HepG2 (cell line): ENCODE measurements at regions not wholly inside any gene's neighbourhood (a gene's known extent, or its start where the extent isn't known, plus 50 kb on each side); places are given as distances from the start of the nearest gene placed in this dataset.

Experiments
- CBX1 ChIP-seq: IDR thresholded peaks from one replicate; pipeline ENCODE4 v1.6.1; 2016; ENCODE audit warnings: antibody characterized with exemption, low read depth
- HMG20B ChIP-seq: conservative IDR thresholded peaks from 2 replicates; pipeline ENCODE4 v1.6.1; 2016; ENCODE audit warnings: missing genetic modification reagents, missing compliant biosample characterization
- IKZF4 ChIP-seq: sonication (generic); formaldehyde crosslinking; IDR thresholded peaks from 2 replicates; pipeline ENCODE4 v1.5.1; 2020; ENCODE audit warnings: borderline replicate concordance, mild to moderate bottlenecking, low read depth, missing genetic modification reagents; ENCODE audit errors: not compliant biosample characterization
- MAFG ChIP-seq: sonication (generic); formaldehyde crosslinking; IDR thresholded peaks from 2 replicates; pipeline ENCODE4 v1.5.1; 2020; ENCODE audit warnings: mild to moderate bottlenecking, missing genetic modification reagents
- NFE2L2 ChIP-seq: fragments of 150-350 bp; IDR thresholded peaks from 2 replicates; pipeline ENCODE4 v1.6.1; 2014; ENCODE audit warnings: low read length
- SATB2 ChIP-seq: sonication (generic); formaldehyde crosslinking; IDR thresholded peaks from 2 replicates; pipeline ENCODE4 v1.5.0; 2020; ENCODE audit warnings: missing genetic modification reagents
- ZNF549 ChIP-seq: sonication (generic); formaldehyde crosslinking; IDR thresholded peaks from 2 replicates; pipeline ENCODE4 v1.5.0; 2020; ENCODE audit warnings: missing genetic modification reagents
- ZNF557 ChIP-seq: sonication (generic); formaldehyde crosslinking; IDR thresholded peaks from 2 replicates; pipeline ENCODE4 v1.4.0; 2020; ENCODE audit warnings: missing genetic modification reagents
- ZNF709 ChIP-seq: sonication (generic); formaldehyde crosslinking; IDR thresholded peaks from 2 replicates; pipeline ENCODE4 v1.5.0; 2020; ENCODE audit warnings: mild to moderate bottlenecking, missing genetic modification reagents
- ZNF83 ChIP-seq: sonication (generic); formaldehyde crosslinking; IDR thresholded peaks from 2 replicates; pipeline ENCODE4 v1.4.0; 2020; ENCODE audit warnings: missing genetic modification reagents, mild to moderate bottlenecking, borderline replicate concordance
- ZNF879 ChIP-seq: sonication (generic); formaldehyde crosslinking; IDR thresholded peaks from 2 replicates; pipeline ENCODE4 v1.8.1; 2023; ENCODE audit warnings: missing genetic modification reagents
- TF ChIP-seq, protein P1 (sequence below): sonication (generic); formaldehyde crosslinking; IDR thresholded peaks from 2 replicates; pipeline ENCODE4 v1.9.0; 2021; ENCODE audit warnings: mild to moderate bottlenecking, missing genetic modification reagents
- TF ChIP-seq, protein P2 (sequence below): sonication (generic); formaldehyde crosslinking; IDR thresholded peaks from 2 replicates; pipeline ENCODE4 v1.8.0; 2022; ENCODE audit warnings: missing genetic modification reagents, mild to moderate bottlenecking, borderline replicate concordance
- TF ChIP-seq, protein P3 (sequence below): IDR thresholded peaks from 2 replicates; pipeline ENCODE4 v1.6.1; 2016; ENCODE audit warnings: missing biosample characterization, missing genetic modification reagents, low read depth
- TF ChIP-seq, protein P4 (sequence below): IDR thresholded peaks from 2 replicates; pipeline ENCODE4 v1.6.1; 2016; ENCODE audit warnings: mild to moderate bottlenecking

DNA sequence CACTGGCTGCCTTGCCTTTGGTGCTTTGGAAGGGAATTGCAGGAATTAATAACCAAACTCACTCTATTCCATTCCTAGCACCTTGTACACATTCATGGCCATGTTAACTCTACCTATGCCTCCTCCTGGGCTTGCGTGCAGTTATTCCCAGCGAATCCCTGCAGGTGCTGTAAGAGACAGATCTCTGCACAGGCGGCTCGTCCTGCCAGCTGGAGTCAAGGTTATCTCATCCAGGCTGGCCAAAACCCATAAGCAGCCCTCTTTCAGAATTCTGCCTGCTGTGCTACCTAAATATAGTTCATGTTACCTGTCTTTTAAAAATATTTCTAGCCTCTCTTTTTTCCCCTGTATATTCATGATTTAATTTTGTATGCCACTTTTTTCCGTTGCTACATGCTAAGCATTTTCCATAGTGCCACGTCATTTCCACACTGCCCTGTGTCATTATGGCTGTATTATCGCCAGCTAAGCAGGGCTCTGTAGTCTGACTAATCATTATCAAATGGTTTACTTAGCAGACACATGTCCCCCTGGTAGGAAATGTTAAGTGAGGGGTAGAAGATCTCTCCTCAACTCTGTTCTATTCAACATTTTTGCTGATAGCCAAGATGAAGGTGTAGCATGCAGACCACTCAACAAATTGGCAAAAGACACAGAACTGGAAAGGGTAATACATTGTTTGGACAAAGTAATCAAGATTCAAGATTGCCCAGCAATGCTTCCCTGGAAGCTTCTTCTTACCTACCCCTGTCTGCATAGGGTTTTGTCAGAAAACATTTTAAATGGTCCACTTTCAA, 79.7 kb upstream of the TAF1B start (continued):
- TF ChIP-seq, protein P1, sequence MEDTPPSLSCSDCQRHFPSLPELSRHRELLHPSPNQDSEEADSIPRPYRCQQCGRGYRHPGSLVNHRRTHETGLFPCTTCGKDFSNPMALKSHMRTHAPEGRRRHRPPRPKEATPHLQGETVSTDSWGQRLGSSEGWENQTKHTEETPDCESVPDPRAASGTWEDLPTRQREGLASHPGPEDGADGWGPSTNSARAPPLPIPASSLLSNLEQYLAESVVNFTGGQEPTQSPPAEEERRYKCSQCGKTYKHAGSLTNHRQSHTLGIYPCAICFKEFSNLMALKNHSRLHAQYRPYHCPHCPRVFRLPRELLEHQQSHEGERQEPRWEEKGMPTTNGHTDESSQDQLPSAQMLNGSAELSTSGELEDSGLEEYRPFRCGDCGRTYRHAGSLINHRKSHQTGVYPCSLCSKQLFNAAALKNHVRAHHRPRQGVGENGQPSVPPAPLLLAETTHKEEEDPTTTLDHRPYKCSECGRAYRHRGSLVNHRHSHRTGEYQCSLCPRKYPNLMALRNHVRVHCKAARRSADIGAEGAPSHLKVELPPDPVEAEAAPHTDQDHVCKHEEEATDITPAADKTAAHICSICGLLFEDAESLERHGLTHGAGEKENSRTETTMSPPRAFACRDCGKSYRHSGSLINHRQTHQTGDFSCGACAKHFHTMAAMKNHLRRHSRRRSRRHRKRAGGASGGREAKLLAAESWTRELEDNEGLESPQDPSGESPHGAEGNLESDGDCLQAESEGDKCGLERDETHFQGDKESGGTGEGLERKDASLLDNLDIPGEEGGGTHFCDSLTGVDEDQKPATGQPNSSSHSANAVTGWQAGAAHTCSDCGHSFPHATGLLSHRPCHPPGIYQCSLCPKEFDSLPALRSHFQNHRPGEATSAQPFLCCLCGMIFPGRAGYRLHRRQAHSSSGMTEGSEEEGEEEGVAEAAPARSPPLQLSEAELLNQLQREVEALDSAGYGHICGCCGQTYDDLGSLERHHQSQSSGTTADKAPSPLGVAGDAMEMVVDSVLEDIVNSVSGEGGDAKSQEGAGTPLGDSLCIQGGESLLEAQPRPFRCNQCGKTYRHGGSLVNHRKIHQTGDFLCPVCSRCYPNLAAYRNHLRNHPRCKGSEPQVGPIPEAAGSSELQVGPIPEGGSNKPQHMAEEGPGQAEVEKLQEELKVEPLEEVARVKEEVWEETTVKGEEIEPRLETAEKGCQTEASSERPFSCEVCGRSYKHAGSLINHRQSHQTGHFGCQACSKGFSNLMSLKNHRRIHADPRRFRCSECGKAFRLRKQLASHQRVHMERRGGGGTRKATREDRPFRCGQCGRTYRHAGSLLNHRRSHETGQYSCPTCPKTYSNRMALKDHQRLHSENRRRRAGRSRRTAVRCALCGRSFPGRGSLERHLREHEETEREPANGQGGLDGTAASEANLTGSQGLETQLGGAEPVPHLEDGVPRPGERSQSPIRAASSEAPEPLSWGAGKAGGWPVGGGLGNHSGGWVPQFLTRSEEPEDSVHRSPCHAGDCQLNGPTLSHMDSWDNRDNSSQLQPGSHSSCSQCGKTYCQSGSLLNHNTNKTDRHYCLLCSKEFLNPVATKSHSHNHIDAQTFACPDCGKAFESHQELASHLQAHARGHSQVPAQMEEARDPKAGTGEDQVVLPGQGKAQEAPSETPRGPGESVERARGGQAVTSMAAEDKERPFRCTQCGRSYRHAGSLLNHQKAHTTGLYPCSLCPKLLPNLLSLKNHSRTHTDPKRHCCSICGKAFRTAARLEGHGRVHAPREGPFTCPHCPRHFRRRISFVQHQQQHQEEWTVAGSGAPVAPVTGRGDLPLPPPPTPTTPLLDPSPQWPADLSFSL (CRISPR knock-in tag): no peak
- TF ChIP-seq ZNF709 (CRISPR knock-in tag) (no peak), CBX1 (no peak), ZNF549 (CRISPR knock-in tag) (no peak), NFE2L2 (no peak), ZNF557 (no peak), ZNF879 (CRISPR knock-in tag) (no peak), MAFG (CRISPR knock-in tag) (no peak), SATB2 (no peak), HMG20B (CRISPR knock-in tag) (no peak), IKZF4 (no peak), ZNF83 (CRISPR knock-in tag) (no peak)
- TF ChIP-seq, protein P2, sequence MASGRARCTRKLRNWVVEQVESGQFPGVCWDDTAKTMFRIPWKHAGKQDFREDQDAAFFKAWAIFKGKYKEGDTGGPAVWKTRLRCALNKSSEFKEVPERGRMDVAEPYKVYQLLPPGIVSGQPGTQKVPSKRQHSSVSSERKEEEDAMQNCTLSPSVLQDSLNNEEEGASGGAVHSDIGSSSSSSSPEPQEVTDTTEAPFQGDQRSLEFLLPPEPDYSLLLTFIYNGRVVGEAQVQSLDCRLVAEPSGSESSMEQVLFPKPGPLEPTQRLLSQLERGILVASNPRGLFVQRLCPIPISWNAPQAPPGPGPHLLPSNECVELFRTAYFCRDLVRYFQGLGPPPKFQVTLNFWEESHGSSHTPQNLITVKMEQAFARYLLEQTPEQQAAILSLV (CRISPR knock-in tag): no peak
- TF ChIP-seq, protein P3, sequence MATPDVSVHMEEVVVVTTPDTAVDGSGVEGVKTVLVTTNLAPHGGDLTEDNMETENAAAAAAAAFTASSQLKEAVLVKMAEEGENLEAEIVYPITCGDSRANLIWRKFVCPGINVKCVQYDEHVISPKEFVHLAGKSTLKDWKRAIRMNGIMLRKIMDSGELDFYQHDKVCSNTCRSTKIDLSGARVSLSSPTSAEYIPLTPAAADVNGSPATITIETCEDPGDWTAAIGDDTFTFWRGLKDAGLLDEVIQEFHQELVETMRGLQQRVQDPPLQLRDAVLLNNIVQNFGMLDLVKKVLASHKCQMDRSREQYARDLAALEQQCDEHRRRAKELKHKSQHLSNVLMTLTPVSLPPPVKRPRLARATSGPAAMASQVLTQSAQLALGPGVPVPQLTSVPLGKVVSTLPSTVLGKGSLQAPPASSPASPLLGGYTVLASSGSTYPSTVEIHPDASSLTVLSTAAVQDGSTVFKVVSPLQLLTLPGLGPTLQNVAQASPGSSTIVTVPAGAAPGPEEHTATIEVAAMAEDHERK: no peak
- TF ChIP-seq, protein P4, sequence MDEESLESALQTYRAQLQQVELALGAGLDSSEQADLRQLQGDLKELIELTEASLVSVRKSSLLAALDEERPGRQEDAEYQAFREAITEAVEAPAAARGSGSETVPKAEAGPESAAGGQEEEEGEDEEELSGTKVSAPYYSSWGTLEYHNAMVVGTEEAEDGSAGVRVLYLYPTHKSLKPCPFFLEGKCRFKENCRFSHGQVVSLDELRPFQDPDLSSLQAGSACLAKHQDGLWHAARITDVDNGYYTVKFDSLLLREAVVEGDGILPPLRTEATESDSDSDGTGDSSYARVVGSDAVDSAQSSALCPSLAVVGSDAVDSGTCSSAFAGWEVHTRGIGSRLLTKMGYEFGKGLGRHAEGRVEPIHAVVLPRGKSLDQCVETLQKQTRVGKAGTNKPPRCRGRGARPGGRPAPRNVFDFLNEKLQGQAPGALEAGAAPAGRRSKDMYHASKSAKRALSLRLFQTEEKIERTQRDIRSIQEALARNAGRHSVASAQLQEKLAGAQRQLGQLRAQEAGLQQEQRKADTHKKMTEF (CRISPR knock-in tag): 0 out of 2 replicates have a peak, but pooled peaks have one; percentile 32
